Cardiac fibroblast (primary cell): ENCODE measurements at regions not wholly inside any gene's neighbourhood (a gene's known extent, or its start where the extent isn't known, plus 50 kb on each side); places are given as distances from the start of the nearest gene placed in this dataset.
A peak's percentile ranks its signal among the peaks of the same experiment; 100 is the strongest.

Experiments used
- DNase-seq, 2 donors: peaks; one replicate each; pipeline versions ENCODE4 v3.0.0 to v3.0.0-alpha.2; 2010; ENCODE audit warnings: low read depth in 2 of 2
- H3K4me3 ChIP-seq, 2 donors: replicated peaks in 1 of 2; 1 replicate in 1 of 2; 2 replicates in 1 of 2; pipeline ENCODE4 v1.5.1; 2011; ENCODE audit warnings: low read depth in 2 of 2, low read length in 2 of 2, mild to moderate bottlenecking in 2 of 2, moderate library complexity in 1 of 2
- TF ChIP-seq, protein P1 (sequence below): IDR thresholded peaks from one replicate; pipeline ENCODE4 v1.5.1; 2011; ENCODE audit warnings: low read depth, mild to moderate bottlenecking, low read length, inconsistent platforms

DNA sequence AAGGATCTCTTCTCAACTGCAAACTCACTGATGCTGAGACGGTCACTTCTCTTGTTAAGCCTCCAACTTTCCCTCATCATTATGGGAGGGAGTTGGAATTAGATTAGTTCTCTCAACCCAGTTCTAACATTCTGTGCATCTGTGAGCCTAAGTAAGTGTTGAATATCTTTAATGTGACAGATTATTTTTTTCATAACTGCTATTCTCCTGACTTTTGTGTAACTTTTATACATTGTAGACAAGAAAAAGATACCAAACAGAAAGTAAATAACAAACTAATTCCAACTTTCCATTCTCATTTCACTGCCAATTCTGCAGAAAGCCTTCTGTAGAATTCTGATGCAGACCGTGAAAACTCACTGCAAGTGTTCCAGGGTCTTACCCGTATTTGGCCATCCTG lies 813.5 kb downstream of the TLE4 start:
- H3K4me3 ChIP-seq, result no peak overlapping the region
- TF ChIP-seq, protein P1, sequence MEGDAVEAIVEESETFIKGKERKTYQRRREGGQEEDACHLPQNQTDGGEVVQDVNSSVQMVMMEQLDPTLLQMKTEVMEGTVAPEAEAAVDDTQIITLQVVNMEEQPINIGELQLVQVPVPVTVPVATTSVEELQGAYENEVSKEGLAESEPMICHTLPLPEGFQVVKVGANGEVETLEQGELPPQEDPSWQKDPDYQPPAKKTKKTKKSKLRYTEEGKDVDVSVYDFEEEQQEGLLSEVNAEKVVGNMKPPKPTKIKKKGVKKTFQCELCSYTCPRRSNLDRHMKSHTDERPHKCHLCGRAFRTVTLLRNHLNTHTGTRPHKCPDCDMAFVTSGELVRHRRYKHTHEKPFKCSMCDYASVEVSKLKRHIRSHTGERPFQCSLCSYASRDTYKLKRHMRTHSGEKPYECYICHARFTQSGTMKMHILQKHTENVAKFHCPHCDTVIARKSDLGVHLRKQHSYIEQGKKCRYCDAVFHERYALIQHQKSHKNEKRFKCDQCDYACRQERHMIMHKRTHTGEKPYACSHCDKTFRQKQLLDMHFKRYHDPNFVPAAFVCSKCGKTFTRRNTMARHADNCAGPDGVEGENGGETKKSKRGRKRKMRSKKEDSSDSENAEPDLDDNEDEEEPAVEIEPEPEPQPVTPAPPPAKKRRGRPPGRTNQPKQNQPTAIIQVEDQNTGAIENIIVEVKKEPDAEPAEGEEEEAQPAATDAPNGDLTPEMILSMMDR, result no peak
- no peak for DNase-seq

DNA sequence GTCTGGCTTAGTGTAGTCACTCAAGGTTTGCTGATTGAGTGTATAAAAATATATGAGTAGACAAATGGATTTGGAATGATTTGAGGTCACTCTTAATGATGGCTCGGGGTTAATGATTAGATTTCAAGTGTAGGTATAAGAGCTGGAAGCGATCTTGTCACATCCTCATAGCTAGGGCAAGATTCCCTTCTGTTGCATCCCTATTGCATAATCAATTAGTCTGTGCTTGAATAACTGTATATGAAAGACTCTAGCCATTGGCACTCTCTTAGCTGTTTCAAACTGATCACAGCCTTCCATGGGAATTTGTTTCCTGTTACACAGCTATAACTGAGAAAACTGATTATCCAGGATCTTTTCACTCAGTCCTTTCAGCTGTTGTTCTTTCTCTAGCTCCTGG lies 811.6 kb downstream of the TLE4 start:
- no peak for DNase-seq
- no peak overlapping the region for H3K4me3 ChIP-seq
- TF ChIP-seq, protein P1, result no peak

DNA sequence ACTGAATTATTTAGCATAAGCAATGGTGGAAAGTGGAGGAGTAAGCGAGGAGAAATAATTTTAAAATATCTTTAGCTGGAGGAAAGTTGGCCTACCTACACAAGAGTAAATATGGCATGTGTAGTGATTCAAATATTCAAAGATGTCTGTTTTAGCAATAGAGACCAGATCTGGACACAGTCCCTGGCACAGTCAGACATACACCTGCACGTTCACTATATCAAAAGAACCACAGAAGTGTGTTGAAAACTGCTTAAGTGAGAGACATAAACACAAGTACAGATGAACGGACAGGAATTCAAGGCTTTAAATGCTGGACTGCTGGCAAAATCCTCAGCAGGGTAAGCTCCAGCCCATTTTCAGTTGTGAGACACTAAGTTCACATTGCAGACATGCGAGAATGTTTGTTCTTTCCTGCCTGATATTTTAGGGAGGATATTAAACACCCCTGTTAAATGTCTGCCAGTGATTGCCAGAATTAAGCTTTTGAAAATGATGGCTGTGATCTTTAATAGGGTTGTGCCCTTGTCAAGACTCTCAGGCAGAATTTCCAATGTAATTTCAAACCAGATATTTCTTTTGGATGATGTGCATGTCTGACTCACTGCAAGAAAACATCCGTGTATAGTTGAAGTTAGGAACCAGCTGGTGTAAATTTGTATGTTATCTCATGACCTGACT lies 810.6 kb downstream of the TLE4 start:
- DNase-seq, result peak in 1 of 2 donors; percentile 21
- TF ChIP-seq, protein P1, result no peak
- H3K4me3 ChIP-seq, result no peak overlapping the region

DNA sequence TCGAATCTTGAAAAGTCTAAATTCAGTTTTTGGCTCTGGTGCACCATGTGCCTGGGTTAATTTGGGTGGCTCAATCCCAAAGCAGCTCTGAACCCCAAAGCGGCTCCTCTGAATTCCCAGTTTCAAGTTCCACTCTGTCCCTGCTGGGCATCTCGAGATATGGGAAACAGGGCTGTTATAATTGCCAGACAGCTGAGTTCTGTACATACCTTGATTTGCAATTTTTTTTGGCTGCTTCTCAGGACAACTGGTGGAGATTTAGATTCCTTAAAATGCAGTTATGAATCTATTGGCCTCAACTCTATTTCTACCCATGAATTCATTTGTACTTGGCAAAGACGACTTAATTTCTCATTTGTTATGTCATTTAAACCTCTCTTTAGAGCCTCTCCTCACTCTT lies 808.5 kb downstream of the TLE4 start:
- no peak for DNase-seq
- TF ChIP-seq, protein P1, result no peak
- no peak overlapping the region for H3K4me3 ChIP-seq

DNA sequence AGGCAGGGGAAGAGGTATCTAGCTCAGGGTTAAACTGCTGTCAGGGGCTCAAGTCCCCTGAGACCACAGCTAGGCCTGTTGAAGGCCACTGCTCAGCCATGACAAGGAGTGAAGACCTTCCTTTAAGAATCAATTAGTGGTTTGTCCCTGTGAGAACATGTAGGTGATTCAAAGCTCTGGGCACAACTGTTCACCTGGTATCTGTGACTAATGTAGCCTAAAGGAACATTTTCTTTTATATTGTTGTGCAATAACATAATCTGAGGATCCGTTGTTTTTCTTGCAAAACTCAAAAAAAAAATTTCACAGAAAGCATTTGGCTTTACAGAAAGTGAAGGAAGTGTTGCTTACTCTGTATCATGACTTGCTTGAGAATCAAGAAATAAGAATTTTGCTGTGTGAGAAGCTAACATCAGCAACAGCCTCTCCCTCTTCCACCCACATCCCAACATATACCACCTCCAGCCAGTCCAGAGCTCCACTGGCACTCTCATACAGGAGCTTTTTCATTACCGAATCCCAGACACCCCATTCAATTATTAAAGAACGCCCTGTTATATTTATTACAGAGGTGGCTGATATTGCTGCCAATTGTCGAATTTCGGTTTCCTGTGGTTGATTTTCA lies 807.0 kb downstream of the TLE4 start:
- H3K4me3 ChIP-seq, result no peak overlapping the region
- peak in 1 of 2 donors; percentile 8 for DNase-seq
- TF ChIP-seq, protein P1, result no peak

DNA sequence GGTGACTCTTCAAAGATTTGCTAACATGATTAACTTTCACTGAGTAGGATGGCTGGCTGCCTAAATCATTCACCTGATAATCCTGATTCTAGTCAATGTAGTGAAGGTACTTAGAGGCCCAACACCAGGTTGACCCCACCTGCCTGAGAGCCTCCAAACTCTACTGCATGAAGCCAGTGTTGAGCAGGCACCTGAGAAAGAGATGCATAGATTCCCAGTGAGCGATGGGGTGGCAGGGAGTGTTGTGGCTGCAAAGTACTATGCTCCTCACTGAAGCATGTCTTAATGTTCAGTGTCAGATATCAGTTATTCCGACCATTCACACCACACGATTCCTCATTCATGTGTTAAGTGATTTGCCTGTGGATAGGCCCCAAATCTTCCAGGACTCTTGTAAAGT lies 804.4 kb downstream of the TLE4 start:
- DNase-seq, result no peak
- no peak overlapping the region for H3K4me3 ChIP-seq

More for the DNA sequence above, 804.4 kb downstream of the TLE4 start:
- TF ChIP-seq, protein P1, result no peak
